ENCODE measurements at regions not wholly inside any gene's neighbourhood (a gene's known extent, or its start where the extent isn't known, plus 50 kb on each side); places are given as distances from the start of the nearest gene placed in this dataset.

GRCh38 chr3:24033818-24034217 lies 88.7 kb downstream of the NR1D2 start:
- DNase-seq: no peak

- no peak for DNase-seq
These were observed 89.4 kb downstream of the NR1D2 start for GRCh38 chr3:24034464-24034863.

- DNase-seq: no peak
These were observed 92.9 kb downstream of the NR1D2 start for GRCh38 chr3:24037971-24038370.

GRCh38 chr3:24040311-24040710 lies 95.2 kb downstream of the NR1D2 start:
- no peak for DNase-seq

GRCh38 chr3:24042174-24043059 lies 97.3 kb downstream of the NR1D2 start:
- peak; percentile 72 for DNase-seq

- DNase-seq: no peak
These were observed 98.1 kb downstream of the NR1D2 start for GRCh38 chr3:24043168-24043567.

GRCh38 chr3:24043985-24044384 lies 98.9 kb downstream of the NR1D2 start:
- no peak for DNase-seq

- DNase-seq: no peak
These were observed 101.1 kb downstream of the NR1D2 start for GRCh38 chr3:24046214-24046613.

GRCh38 chr3:24047513-24047912 lies 102.4 kb downstream of the NR1D2 start:
- DNase-seq: no peak

GRCh38 chr3:24048843-24049242 lies 103.8 kb downstream of the NR1D2 start:
- no peak for DNase-seq

- DNase-seq: no peak
These were observed 107.4 kb downstream of the NR1D2 start for GRCh38 chr3:24052446-24052845.

GRCh38 chr3:24058940-24059705 lies 114.0 kb downstream of the NR1D2 start:
- no peak for DNase-seq

- no peak for DNase-seq
These were observed 115.0 kb downstream of the NR1D2 start for GRCh38 chr3:24060055-24060454.

GRCh38 chr3:24062916-24063315 lies 117.8 kb downstream of the NR1D2 start:
- no peak for DNase-seq

Measured in hindlimb muscle (tissue), 1 donor.